NCI-H1417 (cell line): ENCODE measurements at regions not wholly inside any gene's neighbourhood (a gene's known extent, or its start where the extent isn't known, plus 50 kb on each side); places are given as distances from the start of the nearest gene placed in this dataset.

Experiments used
- DNase-seq, 3 experiments: peaks; one replicate each; lab custom pipeline; 2025; lab: John Stamatoyannopoulos, UW

GRCh38 chr5:173764332-173765028 lies 123.7 kb upstream of the CPEB4 start:
- DNase-seq, result no peak

- no peak for DNase-seq
These were observed 123.0 kb upstream of the CPEB4 start for GRCh38 chr5:173765029-173765644.

GRCh38 chr5:173765661-173766060 lies 122.5 kb upstream of the CPEB4 start:
- DNase-seq, result no peak

GRCh38 chr5:173767574-173768266 lies 120.4 kb upstream of the CPEB4 start:
- DNase-seq, result no peak

- no peak for DNase-seq
These were observed 119.8 kb upstream of the CPEB4 start for GRCh38 chr5:173768267-173768806.

- no peak for DNase-seq
These were observed 119.3 kb upstream of the CPEB4 start for GRCh38 chr5:173768891-173769290.

- no peak for DNase-seq
These were observed 117.5 kb upstream of the CPEB4 start for GRCh38 chr5:173770637-173771036.

GRCh38 chr5:173771121-173771724 lies 116.9 kb upstream of the CPEB4 start:
- no peak for DNase-seq

DNA sequence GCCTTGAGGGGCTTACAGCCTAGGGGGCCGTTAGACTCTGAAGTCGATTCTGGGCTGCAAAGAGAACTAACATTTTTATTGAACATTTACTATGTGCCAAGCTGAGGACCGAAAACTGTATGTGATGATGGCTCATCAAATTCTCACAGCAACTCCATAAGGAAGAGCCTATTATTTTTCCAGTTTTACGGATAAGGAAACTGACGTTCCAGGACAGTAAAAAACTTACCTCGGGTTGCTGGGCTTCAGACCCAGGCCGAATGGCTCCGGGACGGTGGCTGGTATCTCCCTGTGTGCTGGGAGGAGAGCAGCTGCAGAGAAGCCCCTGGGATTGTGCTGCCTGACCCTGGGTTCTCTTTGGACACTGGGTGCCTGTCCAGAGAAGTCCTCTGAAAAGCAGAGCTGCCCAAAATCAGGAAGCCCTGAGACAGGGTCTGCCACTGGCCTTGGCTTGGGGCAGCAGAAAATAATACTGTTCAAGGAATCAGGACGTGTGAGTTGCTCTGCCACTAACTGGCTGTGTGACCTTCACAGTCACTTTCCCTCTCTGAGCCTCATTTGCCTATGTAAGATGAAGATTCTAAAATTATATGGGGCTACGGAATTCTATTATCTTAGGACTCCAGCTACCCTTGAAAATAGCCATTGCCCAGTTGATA lies 116.3 kb upstream of the CPEB4 start:
- DNase-seq, result no peak

DNA sequence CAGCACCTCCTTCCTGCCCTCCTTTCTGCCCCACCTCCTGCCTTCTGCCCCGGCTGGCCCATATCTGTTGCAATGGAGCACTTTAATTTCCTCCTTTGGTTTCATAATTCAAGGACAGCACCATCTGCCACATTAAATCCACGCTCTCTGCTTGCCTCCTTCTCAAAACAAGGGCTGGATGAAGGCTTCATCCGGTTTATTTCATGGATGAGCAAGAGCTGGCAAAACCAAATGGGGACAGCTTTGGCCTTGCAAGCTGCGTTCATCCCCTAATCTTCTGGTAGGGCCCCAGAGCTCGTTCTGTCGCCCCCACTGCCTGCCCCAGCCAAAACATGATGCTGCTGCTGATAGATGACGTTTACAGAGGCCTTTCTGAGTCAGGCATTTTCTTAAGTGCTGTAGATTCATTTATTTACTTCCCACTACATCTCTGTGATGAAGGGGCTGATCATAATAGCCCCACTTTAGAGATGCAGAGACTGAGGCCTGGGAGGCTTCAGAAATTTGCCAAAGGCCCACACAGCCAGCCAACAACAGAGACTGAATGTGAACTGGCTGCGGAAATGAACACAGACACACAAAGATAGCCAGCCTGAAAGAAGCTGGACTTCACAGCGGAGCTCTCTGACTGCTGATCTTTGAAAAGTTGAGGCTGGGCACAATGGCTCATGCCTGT lies 115.6 kb upstream of the CPEB4 start:
- DNase-seq, result no peak

DNA sequence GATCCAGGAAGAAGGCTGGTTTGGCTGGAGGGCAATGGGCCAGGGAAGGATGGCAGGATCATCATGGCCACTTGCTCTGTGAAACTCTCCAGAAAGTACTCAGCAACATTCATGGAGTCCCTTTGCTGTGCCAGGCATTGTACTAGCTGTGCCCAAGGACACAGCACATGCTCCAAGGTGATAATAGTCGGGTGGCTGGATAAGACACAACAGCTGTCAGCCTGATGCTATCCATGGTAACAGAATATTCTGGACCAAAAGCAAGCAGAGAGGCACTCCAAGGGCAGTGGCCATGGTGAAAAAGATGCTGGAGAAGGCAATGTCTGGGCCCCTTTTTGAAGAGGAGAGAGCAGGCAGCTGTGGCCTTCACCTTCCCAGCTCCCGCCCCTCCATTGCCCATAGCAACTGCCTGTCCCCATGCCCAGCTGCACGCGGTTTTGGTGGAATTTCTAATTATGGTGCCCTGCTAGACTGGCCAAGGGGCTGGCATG lies 113.8 kb upstream of the CPEB4 start:
- DNase-seq, result no peak

- DNase-seq, result no peak
These were observed 112.6 kb upstream of the CPEB4 start for GRCh38 chr5:173775261-173776197.

DNA sequence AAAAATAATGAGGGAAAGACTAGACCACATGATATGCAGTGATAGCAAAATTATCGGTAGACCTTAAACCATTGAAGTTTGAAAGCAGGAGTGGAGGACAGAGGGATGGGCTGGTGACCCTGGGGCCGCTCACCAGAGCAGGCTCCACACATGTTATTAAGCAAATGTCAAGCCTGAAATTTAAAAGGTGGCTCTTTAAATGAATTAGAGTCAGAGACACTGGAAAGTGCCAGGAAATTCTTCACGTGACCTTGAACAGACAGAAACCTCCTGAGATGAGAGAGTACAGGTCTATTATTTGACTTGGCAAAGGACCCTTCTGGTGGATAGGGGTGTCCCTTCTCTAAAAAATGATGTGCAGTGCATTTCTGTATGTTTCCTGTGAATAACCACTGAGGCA lies 111.0 kb upstream of the CPEB4 start:
- DNase-seq, result no peak

DNA sequence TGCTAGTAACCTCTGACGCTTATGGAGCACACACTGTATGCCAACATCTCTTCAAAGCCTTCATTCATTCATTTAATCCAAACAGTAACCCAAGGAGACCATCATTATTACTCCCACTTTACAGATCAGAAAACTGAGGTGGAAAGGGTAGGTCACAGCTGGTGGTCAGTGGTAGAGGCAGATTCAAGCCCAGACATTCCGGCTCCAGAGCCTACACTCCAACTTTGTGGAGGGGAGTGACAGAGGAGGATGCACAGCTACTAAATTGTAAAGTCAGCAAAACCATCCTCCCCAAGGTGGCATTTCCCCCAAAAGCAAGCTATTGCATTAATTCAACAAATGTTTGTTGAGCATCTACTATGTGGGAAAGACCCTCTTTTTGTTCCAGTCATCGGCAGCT lies 110.5 kb upstream of the CPEB4 start:
- no peak for DNase-seq

DNA sequence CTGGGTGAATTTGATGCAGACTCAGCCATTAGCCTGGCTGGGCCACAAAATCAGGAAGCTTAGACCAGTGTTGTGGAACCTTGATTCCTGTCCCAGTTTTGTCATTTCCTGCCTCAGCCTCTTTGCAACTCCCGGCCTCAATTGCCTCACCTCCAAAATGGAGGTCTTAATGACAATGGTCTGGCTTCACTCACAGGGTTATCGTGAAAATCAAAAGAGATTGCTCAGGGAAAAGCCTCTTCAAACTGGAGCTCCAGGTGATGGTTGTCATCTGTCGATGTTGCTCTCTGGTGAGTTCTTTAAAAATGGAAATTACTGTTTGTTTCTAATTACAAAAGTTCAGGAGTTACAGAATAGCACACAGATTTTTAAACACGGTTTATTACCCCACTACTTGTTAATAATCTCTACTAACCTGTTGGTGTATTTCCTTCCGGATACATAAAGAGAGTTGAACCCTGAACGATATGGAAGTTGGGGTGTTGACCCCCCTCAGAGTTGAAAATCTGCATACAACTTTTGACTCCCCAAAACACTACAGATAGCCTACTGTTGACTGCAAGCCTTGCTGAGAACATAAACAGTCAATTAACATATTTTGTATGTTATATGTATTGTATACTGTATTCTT lies 109.9 kb upstream of the CPEB4 start:
- DNase-seq, result no peak

GRCh38 chr5:173778784-173779304 lies 109.3 kb upstream of the CPEB4 start:
- no peak for DNase-seq

DNA sequence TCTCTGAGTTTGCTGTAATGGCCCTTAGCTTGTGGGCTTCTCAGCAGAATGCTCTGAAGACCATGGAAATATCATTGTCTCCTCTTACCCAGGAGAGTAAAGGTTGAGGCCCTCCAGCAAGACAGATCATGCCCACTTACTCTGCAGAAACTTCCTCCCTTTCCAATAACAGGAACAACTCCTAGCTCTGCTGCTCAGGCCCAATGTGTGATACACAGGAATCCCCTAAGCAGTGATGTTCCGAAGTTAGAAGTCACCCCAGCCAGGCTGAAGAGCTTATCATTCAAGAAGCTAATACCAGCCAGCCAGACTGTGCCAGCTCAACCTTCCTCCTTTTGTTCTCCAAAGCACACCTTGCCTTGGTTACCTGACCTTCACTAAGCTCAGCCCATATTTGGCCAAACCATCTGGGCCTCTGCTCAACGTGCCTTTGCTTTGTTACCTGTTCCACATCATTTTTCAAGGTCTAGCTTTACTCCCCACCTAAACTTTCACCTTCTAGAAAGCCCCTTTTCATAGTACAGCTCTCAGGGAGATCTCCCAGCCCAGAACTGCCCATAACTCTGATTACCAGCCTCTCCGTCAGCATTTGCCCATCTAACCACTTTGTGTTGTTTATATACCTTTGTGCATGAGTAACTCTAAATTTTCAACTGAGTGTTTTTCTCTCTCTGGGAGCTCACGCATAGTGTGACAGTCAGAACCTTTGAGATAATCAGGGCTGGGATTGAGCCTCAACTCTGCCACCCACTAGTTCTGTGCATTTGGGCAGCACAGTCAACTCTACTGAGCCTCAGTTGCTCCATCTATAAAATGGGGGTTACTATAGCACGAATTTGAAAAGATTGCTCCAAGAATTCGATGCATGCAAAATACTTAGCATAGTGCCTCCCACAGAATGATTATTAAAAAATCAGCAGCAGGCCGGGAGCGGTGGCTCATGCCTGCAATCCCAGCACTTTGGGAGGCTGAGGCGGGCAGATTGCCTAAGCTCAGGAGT lies 107.6 kb upstream of the CPEB4 start:
- DNase-seq, result no peak

DNA sequence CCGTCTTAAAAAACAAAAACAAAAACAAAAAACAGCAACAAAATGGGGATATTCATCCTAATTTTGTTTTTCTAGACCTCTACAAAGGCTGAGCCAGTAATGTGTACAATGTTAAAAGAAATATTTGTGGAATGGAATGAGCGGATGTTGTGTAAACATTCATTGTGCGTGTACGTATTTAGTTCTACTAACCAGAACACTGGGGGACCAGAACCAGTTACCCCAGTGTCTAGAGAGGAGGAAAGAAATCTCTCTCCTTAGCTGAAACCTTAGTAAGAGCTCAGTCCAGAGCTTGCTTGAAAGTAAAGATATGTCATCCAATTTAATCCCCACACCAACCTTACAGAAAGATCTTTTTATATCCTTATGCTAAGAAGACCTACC lies 106.7 kb upstream of the CPEB4 start:
- DNase-seq, result no peak
